K562 (cell line): ENCODE measurements at regions not wholly inside any gene's neighbourhood (a gene's known extent, or its start where the extent isn't known, plus 50 kb on each side); places are given as distances from the start of the nearest gene placed in this dataset.

Source experiments
- ATAC-seq: fragments of 200-7000 bp; cut with Tn5 transposase; 3 replicates; pipeline ENCODE4 v1.9.1; 2020; ENCODE audit warnings: moderate library complexity
- BruUV-seq: library from RNA; stranded (reverse); fragments of 400-500 nt; replicated peaks from 2 replicates; lab custom pipeline; 2021; lab: Mats Ljungman, UMichigan
- CTCF ChIA-PET: fragments of 300-600 bp; formaldehyde crosslinking; extraction: SDS; loops from one replicate; lab custom pipeline; 2021; ENCODE audit warnings: low intra/inter-chr PET ratio; lab: Yijun Ruan, JAX
- POLR2A ChIA-PET: fragments of 300-600, 350-650 bp; sonication (Branson Sonifier 250); formaldehyde crosslinking; extraction: SDS; loops from one replicate; lab custom pipeline; 2021; ENCODE audit warnings: antibody characterized with exemption, inconsistent platforms; lab: Yijun Ruan, JAX
- DNase-seq, 4 experiments: peaks; one replicate each; pipeline versions ENCODE4 v3.0.0 to v3.0.0-alpha.2; 2011 to 2018; ENCODE audit warnings: low spot score in 3 of 4, mixed read lengths in 3 of 4; ENCODE audit errors: extremely low read depth in 1 of 4
- FAIRE-seq: peaks from 2 replicates; lab custom pipeline; 2011; peaks lifted over from hg19 to GRCh38; lab: Jason Lieb, UNC
- H2AFZ ChIP-seq: 2 replicates; pipeline ENCODE4 v1.6.0; 2011; ENCODE audit warnings: low read depth, low read length, control low read depth, inconsistent platforms
- H3K27ac ChIP-seq: fragments of 200-600 bp; 3 replicates; pipeline ENCODE4 v1.8.0; 2011; ENCODE audit warnings: low read depth, mild to moderate bottlenecking, control low read depth, inconsistent platforms, low read length, moderate library complexity, mixed read lengths; ENCODE audit errors: extremely low read depth
- H3K27me3 ChIP-seq, 2 experiments: fragments of 300-600 bp in 1 of 2; 2 replicates in 1 of 2; 3 replicates in 1 of 2; pipeline versions ENCODE4 v1.6.0 to v1.8.0; 2011; ENCODE audit warnings: inconsistent platforms in 2 of 2, low read length in 2 of 2, mild to moderate bottlenecking in 1 of 2, mixed read lengths in 1 of 2, moderate library complexity in 1 of 2; ENCODE audit not compliant: control insufficient read depth in 2 of 2, insufficient read depth in 2 of 2
- H3K36me3 ChIP-seq: fragments of 300-600 bp; 3 replicates; pipeline ENCODE4 v1.8.0; 2011; ENCODE audit warnings: mild to moderate bottlenecking, low read length, inconsistent platforms; ENCODE audit not compliant: control insufficient read depth, insufficient read depth
- H3K4me1 ChIP-seq, 2 experiments: fragments of 200-600 bp in 1 of 2; replicated peaks in 1 of 2; 2 replicates in 1 of 2; 3 replicates in 1 of 2; pipeline versions ENCODE4 v1.5.1 to v1.8.0; 2011; ENCODE audit warnings: inconsistent platforms in 2 of 2, low read length in 2 of 2, mild to moderate bottlenecking in 1 of 2, mixed read lengths in 1 of 2, moderate library complexity in 1 of 2; ENCODE audit not compliant: control insufficient read depth in 2 of 2, insufficient read depth in 2 of 2
- H3K4me2 ChIP-seq: 2 replicates; pipeline ENCODE4 v1.6.1; 2011; ENCODE audit warnings: low read length, control low read depth, inconsistent platforms, mixed read lengths; ENCODE audit not compliant: insufficient read depth
- H3K4me3 ChIP-seq: fragments of 200-600 bp; sonication (generic), shearing (Covaris generic); 2 replicates; pipeline ENCODE4 v1.5.1; 2016; ENCODE audit warnings: control low read depth, inconsistent platforms
- H3K79me2 ChIP-seq: fragments of 200-600 bp; 3 replicates; pipeline ENCODE4 v1.8.0; 2011; ENCODE audit warnings: low read length, inconsistent platforms; ENCODE audit not compliant: control insufficient read depth, insufficient read depth
- H3K9ac ChIP-seq, 2 experiments: 2 replicates each; pipeline versions ENCODE4 v1.6.0 to v1.6.1; 2011; ENCODE audit warnings: low read depth in 2 of 2, low read length in 2 of 2, control low read depth in 1 of 2, inconsistent platforms in 1 of 2, mild to moderate bottlenecking in 1 of 2, mixed read lengths in 1 of 2; ENCODE audit not compliant: insufficient read depth in 1 of 2
- H3K9me1 ChIP-seq: one replicate; pipeline ENCODE4 v1.6.0; 2011; ENCODE audit warnings: inconsistent platforms, mild to moderate bottlenecking, low read length, moderate library complexity; ENCODE audit not compliant: control insufficient read depth, insufficient read depth
- H3K9me3 ChIP-seq: replicated peaks from 2 replicates; pipeline ENCODE4 v1.5.1; 2011; ENCODE audit warnings: low read depth, low read length, inconsistent platforms; ENCODE audit not compliant: control insufficient read depth, insufficient read depth
- H4K20me1 ChIP-seq: replicated peaks from 2 replicates; pipeline ENCODE4 v1.6.1; 2011; ENCODE audit warnings: low read length, inconsistent platforms, mixed read lengths; ENCODE audit not compliant: control insufficient read depth, insufficient read depth
- HNRNPLL ChIP-seq: fragments of 200-400 bp; formaldehyde crosslinking; IDR thresholded peaks from 2 replicates; pipeline ENCODE4 v1.6.1; 2017; ENCODE audit warnings: low read length, low read depth, mild to moderate bottlenecking; ENCODE audit not compliant: poor library complexity, severe bottlenecking
- NFXL1 ChIP-seq: fragments of 450-650 bp; formaldehyde crosslinking; IDR thresholded peaks from 2 replicates; pipeline ENCODE4 v1.4.0; 2021; ENCODE audit warnings: mild to moderate bottlenecking
- PRPF4 ChIP-seq: fragments of 200-400 bp; formaldehyde crosslinking; IDR thresholded peaks from one replicate; pipeline ENCODE4 v1.6.1; 2017; ENCODE audit warnings: low read length, low read depth, mild to moderate bottlenecking; ENCODE audit not compliant: insufficient read depth, poor library complexity, severe bottlenecking
- SMARCC2 ChIP-seq: fragments of 450-650 bp; IDR thresholded peaks from 2 replicates; pipeline ENCODE4 v1.6.1; 2017; ENCODE audit warnings: antibody characterized with exemption, moderate library complexity, mild to moderate bottlenecking, low read depth
- TBP ChIP-seq: optimal IDR thresholded peaks from 2 replicates; pipeline ENCODE3; 2011; ENCODE audit warnings: low read depth, low read length, improper control_type of control experiment
- ZNF253 ChIP-seq: fragments of 250-450 bp; sonication (Bioruptor Pico); conservative IDR thresholded peaks from 2 replicates; pipeline ENCODE4 v1.6.1; 2021; ENCODE audit warnings: mild to moderate bottlenecking
- in situ Hi-C: fragments of 300-500 bp; cut with MboI; formaldehyde crosslinking; loops from 4 replicates; pipeline ENCODE4 v1.15.0; 2018; ENCODE audit warnings: inconsistent platforms, mixed read lengths
- intact Hi-C: fragments of 100-400 bp; cut with micrococcal nuclease; formaldehyde crosslinking; loops from 2 replicates; pipeline ENCODE4 v1.14.2; 2022
- TF ChIP-seq, protein P1 (sequence below): fragments of 250-450 bp; sonication (Bioruptor Pico); IDR thresholded peaks from 2 replicates; pipeline ENCODE4 v1.4.0; 2020; ENCODE audit warnings: mild to moderate bottlenecking, moderate library complexity
- TF ChIP-seq, protein P2 (sequence below): fragments of 450-650 bp; IDR thresholded peaks from 2 replicates; pipeline ENCODE4 v1.6.1; 2016
- TF ChIP-seq, protein P3 (sequence below), 2 experiments: fragments of 200-800 bp in 1 of 2; sonication (Bioruptor generic) in 1 of 2; sonication (generic) in 1 of 2; formaldehyde crosslinking in 1 of 2; IDR thresholded peaks in 1 of 2; conservative IDR thresholded peaks in 1 of 2; 2 replicates each; pipeline versions ENCODE4 v1.5.0 to v1.6.1; 2016 to 2020; ENCODE audit warnings: missing compliant biosample characterization in 1 of 2, missing genetic modification characterization in 1 of 2, missing genetic modification reagents in 1 of 2
- TF ChIP-seq, protein P4 (sequence below): fragments of 250-450 bp; sonication (Bioruptor Pico); IDR thresholded peaks from 2 replicates; pipeline ENCODE4 v1.4.0; 2020
- TF ChIP-seq, protein P5 (sequence below): IDR thresholded peaks from 2 replicates; pipeline ENCODE4 v1.6.1; 2012; ENCODE audit warnings: low read depth, low read length, improper control_type of control experiment, borderline replicate concordance
- TF ChIP-seq, protein P6 (sequence below): fragments of 450-650 bp; formaldehyde crosslinking; IDR thresholded peaks from 2 replicates; pipeline ENCODE4 v1.4.0; 2020; ENCODE audit warnings: mild to moderate bottlenecking, moderate library complexity

DNA sequence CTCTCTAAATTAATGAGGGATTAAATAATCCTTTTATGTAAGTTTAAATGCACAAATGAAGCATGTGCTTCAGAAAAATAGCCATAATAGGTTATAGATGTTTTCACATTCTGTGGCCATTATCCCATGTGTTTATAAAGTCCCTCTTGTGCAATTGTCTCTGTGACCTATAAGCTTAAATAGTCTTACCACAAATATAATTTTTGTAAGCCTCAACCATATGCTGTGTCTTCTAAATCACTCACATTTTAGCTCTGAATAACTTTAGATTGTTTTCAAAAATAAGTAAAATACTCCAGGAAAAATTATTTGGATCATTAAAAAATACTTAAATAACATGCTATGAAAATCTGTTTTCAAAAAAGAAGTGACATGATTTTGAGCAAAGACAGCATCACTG lies 1894.7 kb downstream of the MAT2B start:
- ATAC-seq (no peak), DNase-seq (no peak), FAIRE-seq (no peak)
- no peaks in the 10 kb centered on the region for H3K4me1 ChIP-seq
- no peaks in the 10 kb centered on the region for H3K9me1 ChIP-seq
- no peak overlapping the region for H3K4me2 ChIP-seq
- no peaks in the 10 kb centered on the region for H3K36me3 ChIP-seq
- H3K4me3 ChIP-seq = no peak overlapping the region
- no peaks in the 10 kb centered on the region for H3K27me3 ChIP-seq
- no peak overlapping the region for H3K9ac ChIP-seq
- ChIA-PET CTCF (no interaction called here), POLR2A (no interaction called here)
- in situ Hi-C loops = no loop called here
- no peaks in the 10 kb centered on the region for H4K20me1 ChIP-seq
- intact Hi-C loops = no loop called here
- H3K79me2 ChIP-seq = no peaks in the 10 kb centered on the region
- H3K27ac ChIP-seq = no peak overlapping the region
- BruUV-seq = no TSS peak
- no peak overlapping the region for H2AFZ ChIP-seq
- no peaks in the 10 kb centered on the region; the same call in 1 of the 2 replicates for H3K9me3 ChIP-seq
- TF ChIP-seq SMARCC2 (no peak), HNRNPLL (no peak), NFXL1 (no peak), ZNF253 (CRISPR knock-in tag) (no peak), TBP (no peak), PRPF4 (no peak)
- TF ChIP-seq, protein P1, sequence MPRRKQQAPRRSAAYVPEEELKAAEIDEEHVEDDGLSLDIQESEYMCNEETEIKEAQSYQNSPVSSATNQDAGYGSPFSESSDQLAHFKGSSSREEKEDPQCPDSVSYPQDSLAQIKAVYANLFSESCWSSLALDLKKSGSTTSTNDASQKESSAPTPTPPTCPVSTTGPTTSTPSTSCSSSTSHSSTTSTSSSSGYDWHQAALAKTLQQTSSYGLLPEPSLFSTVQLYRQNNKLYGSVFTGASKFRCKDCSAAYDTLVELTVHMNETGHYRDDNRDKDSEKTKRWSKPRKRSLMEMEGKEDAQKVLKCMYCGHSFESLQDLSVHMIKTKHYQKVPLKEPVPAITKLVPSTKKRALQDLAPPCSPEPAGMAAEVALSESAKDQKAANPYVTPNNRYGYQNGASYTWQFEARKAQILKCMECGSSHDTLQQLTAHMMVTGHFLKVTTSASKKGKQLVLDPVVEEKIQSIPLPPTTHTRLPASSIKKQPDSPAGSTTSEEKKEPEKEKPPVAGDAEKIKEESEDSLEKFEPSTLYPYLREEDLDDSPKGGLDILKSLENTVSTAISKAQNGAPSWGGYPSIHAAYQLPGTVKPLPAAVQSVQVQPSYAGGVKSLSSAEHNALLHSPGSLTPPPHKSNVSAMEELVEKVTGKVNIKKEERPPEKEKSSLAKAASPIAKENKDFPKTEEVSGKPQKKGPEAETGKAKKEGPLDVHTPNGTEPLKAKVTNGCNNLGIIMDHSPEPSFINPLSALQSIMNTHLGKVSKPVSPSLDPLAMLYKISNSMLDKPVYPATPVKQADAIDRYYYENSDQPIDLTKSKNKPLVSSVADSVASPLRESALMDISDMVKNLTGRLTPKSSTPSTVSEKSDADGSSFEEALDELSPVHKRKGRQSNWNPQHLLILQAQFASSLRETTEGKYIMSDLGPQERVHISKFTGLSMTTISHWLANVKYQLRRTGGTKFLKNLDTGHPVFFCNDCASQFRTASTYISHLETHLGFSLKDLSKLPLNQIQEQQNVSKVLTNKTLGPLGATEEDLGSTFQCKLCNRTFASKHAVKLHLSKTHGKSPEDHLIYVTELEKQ = no peak
- TF ChIP-seq, protein P2, sequence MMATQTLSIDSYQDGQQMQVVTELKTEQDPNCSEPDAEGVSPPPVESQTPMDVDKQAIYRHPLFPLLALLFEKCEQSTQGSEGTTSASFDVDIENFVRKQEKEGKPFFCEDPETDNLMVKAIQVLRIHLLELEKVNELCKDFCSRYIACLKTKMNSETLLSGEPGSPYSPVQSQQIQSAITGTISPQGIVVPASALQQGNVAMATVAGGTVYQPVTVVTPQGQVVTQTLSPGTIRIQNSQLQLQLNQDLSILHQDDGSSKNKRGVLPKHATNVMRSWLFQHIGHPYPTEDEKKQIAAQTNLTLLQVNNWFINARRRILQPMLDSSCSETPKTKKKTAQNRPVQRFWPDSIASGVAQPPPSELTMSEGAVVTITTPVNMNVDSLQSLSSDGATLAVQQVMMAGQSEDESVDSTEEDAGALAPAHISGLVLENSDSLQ = no peak
- TF ChIP-seq, protein P3, sequence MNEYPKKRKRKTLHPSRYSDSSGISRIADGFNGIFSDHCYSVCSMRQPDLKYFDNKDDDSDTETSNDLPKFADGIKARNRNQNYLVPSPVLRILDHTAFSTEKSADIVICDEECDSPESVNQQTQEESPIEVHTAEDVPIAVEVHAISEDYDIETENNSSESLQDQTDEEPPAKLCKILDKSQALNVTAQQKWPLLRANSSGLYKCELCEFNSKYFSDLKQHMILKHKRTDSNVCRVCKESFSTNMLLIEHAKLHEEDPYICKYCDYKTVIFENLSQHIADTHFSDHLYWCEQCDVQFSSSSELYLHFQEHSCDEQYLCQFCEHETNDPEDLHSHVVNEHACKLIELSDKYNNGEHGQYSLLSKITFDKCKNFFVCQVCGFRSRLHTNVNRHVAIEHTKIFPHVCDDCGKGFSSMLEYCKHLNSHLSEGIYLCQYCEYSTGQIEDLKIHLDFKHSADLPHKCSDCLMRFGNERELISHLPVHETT (CRISPR knock-in tag; conservative IDR thresholded peaks at IDR 0.05 in 1 of 2, IDR thresholded peaks at IDR 0.05 in 1 of 2) = no peak
- TF ChIP-seq, protein P4, sequence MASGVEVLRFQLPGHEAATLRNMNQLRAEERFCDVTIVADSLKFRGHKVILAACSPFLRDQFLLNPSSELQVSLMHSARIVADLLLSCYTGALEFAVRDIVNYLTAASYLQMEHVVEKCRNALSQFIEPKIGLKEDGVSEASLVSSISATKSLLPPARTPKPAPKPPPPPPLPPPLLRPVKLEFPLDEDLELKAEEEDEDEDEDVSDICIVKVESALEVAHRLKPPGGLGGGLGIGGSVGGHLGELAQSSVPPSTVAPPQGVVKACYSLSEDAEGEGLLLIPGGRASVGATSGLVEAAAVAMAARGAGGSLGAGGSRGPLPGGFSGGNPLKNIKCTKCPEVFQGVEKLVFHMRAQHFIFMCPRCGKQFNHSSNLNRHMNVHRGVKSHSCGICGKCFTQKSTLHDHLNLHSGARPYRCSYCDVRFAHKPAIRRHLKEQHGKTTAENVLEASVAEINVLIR (CRISPR knock-in tag) = no peak
- TF ChIP-seq, protein P5, sequence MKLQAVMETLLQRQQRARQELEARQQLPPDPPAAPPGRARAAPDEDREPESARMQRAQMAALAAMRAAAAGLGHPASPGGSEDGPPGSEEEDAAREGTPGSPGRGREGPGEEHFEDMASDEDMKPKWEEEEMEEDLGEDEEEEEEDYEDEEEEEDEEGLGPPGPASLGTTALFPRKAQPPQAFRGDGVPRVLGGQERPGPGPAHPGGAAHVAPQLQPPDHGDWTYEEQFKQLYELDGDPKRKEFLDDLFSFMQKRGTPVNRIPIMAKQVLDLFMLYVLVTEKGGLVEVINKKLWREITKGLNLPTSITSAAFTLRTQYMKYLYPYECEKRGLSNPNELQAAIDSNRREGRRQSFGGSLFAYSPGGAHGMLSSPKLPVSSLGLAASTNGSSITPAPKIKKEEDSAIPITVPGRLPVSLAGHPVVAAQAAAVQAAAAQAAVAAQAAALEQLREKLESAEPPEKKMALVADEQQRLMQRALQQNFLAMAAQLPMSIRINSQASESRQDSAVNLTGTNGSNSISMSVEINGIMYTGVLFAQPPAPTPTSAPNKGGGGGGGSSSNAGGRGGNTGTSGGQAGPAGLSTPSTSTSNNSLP = no peak
- TF ChIP-seq, protein P6, sequence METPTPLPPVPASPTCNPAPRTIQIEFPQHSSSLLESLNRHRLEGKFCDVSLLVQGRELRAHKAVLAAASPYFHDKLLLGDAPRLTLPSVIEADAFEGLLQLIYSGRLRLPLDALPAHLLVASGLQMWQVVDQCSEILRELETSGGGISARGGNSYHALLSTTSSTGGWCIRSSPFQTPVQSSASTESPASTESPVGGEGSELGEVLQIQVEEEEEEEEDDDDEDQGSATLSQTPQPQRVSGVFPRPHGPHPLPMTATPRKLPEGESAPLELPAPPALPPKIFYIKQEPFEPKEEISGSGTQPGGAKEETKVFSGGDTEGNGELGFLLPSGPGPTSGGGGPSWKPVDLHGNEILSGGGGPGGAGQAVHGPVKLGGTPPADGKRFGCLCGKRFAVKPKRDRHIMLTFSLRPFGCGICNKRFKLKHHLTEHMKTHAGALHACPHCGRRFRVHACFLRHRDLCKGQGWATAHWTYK (CRISPR knock-in tag) = no peak
